ENCODE measurements at regions not wholly inside any gene's neighbourhood (a gene's known extent, or its start where the extent isn't known, plus 50 kb on each side); places are given as distances from the start of the nearest gene placed in this dataset.

GRCh38 chr9:89773170-89773569, 168.4 kb downstream of the GADD45G start:
- DNase-seq: no peak

DNA sequence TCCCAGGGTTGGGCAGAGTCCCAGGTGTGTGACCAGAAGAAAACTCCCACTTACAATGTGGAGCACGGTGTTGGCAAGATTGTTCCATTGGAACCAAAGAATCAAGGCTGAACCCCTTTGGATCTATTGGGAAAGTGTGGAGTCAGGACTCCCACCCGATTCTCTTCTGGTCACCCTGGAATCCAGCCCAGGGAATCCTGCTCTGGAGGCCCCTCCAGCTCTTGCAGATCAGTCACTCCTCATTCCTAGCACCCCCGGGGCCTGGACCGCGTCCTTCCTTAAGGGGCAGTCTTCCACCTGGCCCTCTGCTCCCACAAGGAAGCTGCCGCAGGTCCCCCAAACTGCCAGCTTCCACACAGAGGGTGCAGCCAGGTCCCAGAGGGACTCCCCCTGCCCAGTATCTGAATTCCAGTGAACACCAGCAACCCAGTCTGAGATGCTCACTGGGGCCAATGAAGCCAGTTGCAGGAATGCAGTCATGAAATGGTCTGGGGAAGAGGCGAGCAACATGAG, 170.1 kb downstream of the GADD45G start:
- DNase-seq: no peak

GRCh38 chr9:89775641-89776040, 170.8 kb downstream of the GADD45G start:
- DNase-seq: no peak

GRCh38 chr9:89776795-89777525, 172.1 kb downstream of the GADD45G start:
- DNase-seq: no peak

- no peak for DNase-seq
Measured at GRCh38 chr9:89777544-89777943, 172.7 kb downstream of the GADD45G start.

DNA sequence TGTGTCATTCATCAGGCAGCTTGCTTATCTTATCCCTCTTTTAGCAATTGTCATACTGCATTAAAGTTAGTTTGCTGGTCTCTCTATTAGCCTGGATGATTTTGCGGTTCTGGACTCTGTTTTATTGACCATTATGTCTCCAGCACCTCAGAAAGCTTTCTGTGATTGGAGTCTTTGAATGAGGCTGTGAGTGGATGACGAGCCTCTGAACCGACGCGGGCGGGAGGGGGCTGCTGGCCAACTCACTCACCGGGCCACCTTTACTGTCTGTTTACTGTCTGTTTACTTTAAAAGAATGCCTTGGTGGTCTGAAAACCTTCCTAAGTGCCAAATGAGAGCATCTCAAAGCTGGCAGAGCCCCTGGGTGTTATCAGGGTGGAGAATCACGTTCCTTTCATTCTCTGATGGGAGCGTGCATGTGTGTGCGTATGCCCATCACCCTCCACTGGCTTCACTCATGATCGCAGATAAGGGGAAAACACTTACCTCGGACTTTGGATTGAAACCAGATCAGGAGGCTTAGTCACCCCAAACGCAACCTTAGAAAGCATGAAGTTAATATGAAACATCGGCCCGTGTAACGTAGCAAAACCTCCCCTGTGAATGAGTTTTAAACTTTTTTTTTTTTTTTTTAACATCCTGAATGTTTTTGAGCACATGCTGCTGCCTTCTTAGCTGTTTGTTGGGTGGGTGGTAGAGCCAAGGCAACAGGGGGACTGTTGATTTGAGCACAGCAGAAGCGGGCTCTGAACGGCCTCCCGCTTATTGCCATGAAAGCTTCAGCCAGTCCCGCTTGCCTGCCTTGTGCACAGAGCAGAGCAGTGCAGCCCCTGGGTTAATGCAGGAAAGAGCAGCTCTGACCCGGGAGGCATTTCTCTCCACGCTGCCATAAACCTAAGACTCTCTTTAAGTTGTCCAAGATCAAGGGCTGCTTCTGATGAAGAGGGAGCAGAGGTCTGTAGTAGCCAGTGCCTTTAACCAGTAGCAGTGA, 173.6 kb downstream of the GADD45G start:
- no peak for DNase-seq

DNA sequence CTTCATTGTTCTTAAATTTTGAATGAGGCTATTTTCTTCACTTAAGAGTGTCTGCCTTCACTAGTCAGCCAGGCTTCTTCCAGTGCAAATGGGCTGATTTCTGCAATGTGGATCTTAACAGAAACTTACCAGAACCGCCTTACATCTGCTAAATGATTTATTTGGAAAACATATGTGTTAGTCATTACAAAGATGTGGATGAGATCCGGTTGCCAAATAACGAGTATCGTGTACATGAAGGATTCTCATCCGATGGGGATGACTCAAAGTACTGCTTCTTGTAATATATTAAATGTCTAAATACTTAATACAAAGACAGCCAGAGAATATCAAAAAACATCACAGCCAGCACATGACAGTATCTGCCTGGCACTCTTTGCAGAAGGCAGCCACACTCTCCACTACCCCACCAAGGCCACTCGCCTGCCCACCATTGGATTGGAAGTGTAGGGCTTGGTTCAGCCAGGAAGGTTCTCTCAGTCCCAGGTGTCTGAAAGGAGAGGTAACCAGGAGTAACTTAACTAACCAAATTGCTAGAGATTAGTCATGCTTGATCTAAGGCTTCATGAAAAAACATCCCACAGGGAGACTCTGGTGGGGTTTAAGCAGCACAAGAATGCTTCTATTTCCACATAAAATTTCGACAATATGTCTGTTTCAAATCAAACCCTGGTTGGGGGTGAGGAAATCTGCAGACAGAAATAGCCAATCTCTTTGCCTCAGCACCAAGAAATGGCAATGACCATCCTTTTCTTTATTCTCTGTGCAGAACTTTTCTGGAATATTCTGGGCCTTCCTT, 174.8 kb downstream of the GADD45G start:
- DNase-seq: no peak

DNA sequence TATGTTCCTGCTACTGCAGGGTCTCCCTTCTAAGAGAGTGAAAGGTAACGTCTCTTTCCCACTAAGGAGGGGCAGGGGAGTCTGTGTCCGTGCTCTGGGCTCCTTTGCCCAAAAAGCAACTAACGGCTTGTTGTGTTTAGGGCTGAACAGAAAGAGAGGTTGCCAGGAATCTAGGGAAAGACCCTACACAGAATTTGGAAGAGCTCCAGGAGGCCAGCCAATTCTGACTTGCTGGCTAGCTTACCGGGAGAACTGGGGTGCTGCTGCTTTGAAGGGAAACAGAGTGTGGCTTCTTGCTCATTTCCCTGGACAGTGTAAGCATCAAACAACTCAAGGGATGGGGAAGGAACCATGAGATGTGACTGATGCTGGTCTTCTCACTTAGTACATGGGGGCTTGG, 176.1 kb downstream of the GADD45G start:
- DNase-seq: no peak

- no peak for DNase-seq
Measured at GRCh38 chr9:89781838-89782540, 177.2 kb downstream of the GADD45G start.

GRCh38 chr9:89786655-89787054, 181.8 kb downstream of the GADD45G start:
- DNase-seq: no peak

DNA sequence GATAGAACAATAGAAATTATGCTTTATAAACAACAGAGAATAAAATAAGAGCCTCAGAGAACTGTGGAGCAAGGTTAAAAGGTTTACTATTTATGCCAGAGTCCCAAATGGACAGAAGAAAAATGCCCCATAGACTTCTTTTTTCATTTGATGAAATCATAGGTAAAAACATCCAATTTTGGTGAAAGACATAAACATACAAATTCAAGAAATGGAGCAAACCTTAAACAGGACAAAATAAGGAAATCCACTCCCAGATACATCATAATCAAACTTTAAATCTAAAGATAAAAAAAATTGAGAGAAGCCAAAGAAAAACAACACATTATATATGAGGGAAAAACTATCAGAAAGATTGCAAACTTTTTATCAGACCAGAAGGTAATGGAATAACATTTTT, 182.8 kb downstream of the GADD45G start:
- DNase-seq: no peak

- no peak for DNase-seq
Measured at GRCh38 chr9:89788434-89788833, 183.6 kb downstream of the GADD45G start.

DNA sequence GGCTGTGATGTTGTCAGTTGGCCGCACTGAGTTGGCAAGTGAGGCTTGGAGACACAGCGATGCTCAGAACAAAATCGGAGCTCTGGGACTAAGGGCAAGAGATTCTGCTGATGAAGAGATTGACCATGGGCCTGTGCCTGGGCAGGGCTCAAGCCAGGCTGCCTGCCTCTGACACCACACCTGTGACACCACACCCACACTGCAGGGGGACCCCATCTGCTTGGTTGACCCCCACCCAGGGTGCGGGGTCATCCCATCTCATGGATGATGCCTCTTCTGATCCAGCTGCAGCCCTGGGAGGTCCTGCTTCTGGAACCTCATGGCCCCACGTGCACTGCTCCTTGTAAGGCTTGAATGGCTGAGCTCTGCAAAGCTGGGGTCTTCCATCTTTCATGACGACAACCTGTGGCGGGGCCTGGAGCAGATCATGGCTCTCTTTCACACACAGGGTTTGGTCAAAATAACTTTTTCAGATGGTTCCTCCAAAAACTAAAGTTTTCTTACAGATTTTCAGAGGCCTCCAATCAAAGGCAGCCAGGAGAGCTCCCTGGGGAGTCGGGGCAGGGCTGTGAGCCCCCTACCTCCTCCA, 185.2 kb downstream of the GADD45G start:
- no peak for DNase-seq

DNA sequence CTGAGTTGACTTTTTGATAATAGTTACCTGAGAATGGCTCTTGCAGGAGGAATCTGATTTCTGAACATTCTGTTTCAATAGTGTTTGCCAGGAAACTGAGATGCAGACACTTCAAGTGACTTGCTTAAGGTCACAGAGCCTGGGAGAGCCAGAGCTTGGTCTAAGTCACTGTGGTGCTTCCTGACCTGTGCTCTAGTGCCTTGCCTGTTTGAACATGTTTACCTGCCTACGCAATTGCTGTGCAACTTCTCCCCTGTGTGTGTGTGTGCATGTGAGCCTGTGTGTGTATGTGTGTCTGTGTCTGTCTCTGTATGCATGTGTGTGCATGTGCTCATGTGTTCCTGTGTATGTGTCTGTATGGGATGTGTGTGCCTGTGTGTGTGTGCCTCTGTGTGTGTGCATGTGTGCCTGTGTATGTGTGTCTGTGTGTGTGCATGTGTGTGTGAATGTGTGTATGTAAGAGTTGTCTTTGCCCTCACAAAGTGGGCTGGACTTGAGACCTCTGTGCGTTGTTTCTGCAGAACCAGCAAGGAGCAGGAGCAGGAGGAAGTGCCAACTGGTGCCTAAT, 185.8 kb downstream of the GADD45G start:
- no peak for DNase-seq

GRCh38 chr9:89791754-89792153, 186.9 kb downstream of the GADD45G start:
- DNase-seq: no peak

- no peak for DNase-seq
Measured at GRCh38 chr9:89792189-89793123, 187.6 kb downstream of the GADD45G start.

DNA sequence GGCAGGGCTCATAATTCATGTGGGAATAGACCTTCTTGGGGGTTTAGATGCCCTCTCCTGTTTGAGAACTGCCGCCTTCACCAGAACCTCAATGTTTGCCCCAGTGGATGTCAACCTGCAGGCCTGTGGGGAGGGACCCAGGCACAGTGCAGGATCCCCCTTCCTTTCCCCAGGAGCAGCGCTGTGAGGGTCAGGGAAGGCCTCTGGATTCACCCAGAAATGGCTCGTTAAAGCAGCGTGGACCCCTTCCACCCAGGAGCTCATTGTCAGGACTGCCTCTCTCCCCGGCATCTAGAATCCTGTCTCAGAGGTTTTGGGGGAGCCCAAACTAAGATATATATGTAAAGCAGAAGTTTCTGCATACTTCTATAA, 188.3 kb downstream of the GADD45G start:
- DNase-seq: no peak

DNA sequence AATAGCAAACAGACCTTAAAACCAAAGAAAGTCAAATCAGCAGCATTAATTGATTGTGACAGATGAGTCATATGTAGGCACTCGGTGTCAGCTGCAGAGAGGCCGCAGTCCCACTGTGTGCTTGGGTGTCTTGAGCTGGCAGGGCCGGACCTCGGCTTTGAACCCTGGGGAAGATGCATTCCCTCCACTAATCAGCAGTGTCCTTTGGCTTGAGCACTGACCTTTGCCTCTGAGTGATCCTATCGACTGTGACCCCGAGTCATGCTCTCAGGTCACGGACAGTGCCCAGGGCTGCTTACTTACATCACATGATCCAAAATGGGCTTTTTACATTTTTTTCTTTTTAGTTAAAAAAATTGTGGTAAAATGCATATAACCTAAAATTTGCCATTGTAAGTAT, 188.7 kb downstream of the GADD45G start:
- DNase-seq: no peak

GRCh38 chr9:89794918-89795317, 190.1 kb downstream of the GADD45G start:
- no peak for DNase-seq

GRCh38 chr9:89795538-89796195, 190.9 kb downstream of the GADD45G start:
- no peak for DNase-seq
